ENCODE measurements at regions not wholly inside any gene's neighbourhood (a gene's known extent, or its start where the extent isn't known, plus 50 kb on each side); places are given as distances from the start of the nearest gene placed in this dataset.

- TF ChIP-seq POLR2A (IDR thresholded peaks at IDR 0.05) (no peak), CTCF (IDR thresholded peaks at IDR 0.05) (no peak)
Measured at GRCh38 chr3:148534089-148534988, 163.4 kb upstream of the AGTR1 start.

Data from esophagus squamous epithelium (tissue), 4 donors.